HG02763 (cell line): ENCODE measurements at regions not wholly inside any gene's neighbourhood (a gene's known extent, or its start where the extent isn't known, plus 50 kb on each side); places are given as distances from the start of the nearest gene placed in this dataset.
"Not testable (repeated sequence)": the region's sequence is repeated elsewhere in the genome, so short reads cannot be mapped to it uniquely, and the experiment has no call there.

Experiments
- ATAC-seq: cut with Tn5 transposase; IDR thresholded peaks from one replicate; pipeline ENCODE4 v1.9.1; 2021; ENCODE audit warnings: mild to moderate bottlenecking, moderate library complexity; ENCODE audit not compliant: unreplicated experiment

DNA sequence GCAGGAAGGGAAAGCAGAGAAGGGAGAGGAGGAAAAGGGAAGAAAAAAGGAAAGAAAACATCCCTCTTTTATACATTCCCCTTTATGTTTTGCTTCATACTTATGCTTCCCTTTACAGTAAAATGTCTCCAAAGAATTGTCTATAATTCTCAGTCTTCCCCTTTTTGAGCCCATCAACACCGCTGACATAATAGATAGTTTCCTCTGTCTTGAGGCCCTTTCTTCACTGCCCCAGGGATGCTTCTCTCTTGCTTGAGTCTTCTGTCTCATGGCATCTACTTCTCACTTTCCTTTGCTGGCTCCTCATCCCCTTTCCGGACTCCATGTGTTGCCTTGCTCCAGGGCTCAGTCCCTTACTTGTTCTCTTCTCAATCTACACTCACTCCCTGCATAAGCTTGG lies 99.7 kb upstream of the DAZL start:
- no peak for ATAC-seq

DNA sequence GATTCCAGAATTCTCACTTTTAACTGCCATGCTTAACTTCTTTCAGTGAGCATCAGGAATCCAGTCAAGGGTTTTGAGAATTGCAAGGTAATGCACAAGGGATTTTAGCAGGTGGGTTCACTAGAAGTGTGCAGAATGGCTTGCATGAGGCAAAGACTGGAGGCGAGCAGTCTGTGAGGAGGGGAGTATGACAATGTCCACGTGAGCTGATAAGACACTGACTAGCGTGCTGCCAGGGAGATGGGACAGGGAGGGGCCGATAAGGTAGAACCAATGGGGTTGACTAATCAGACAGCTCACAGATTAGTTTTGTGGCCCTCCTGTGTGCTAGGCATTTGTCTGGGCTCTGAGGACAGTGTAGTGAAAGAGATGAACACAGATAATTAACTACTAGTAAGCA lies 102.0 kb upstream of the DAZL start:
- no peak for ATAC-seq

GRCh38 chr3:16708285-16708684 lies 103.1 kb upstream of the DAZL start:
- no peak for ATAC-seq

- ATAC-seq = not testable (repeated sequence)
Observed at GRCh38 chr3:16711691-16712090, 106.5 kb upstream of the DAZL start.

- no peak for ATAC-seq
Observed at GRCh38 chr3:16715281-16715680, 110.1 kb upstream of the DAZL start.

DNA sequence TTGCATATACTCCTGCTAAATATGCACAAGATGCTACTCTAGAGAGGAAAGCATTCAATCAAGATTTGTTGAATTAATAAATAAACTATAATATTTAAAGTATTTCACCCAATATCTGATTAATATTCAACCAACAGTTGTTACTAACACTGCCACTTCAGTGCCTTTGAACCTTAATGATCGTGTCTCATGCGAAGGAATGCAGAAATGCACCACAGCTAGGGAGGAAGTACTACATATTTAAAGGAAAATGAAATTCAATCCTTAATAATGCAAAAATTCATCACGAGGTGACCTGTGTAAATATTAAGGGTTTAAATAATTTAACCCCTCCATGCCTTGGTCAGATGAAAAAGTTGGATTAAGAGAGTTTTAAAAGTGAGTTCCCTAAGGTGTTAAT lies 114.2 kb upstream of the DAZL start:
- ATAC-seq = no peak

- no peak for ATAC-seq
Observed at GRCh38 chr3:16720367-16720940, 115.2 kb upstream of the DAZL start.

DNA sequence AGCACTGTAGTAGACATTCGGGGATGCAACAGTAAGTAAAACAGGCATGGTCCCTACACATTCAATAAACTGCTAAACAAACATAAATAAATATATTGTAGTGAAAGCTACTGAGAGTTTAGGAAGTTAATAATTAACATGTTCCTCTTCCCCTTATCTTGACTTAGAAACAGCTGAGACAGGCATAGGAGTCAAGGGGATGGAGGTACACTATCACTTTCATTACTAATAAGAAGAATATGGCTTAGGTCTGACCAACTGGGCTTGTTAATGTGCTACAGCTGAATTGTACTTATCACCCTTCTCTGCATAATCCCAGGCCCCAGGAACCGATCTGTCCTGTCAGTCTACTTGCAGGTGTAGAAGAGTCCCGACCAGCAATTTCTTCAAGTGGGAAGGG lies 116.3 kb upstream of the DAZL start:
- ATAC-seq = peak; percentile 41

GRCh38 chr3:16723978-16724377 lies 118.8 kb upstream of the DAZL start:
- no peak for ATAC-seq

- ATAC-seq = no peak
Observed at GRCh38 chr3:16724487-16724886, 119.3 kb upstream of the DAZL start.

DNA sequence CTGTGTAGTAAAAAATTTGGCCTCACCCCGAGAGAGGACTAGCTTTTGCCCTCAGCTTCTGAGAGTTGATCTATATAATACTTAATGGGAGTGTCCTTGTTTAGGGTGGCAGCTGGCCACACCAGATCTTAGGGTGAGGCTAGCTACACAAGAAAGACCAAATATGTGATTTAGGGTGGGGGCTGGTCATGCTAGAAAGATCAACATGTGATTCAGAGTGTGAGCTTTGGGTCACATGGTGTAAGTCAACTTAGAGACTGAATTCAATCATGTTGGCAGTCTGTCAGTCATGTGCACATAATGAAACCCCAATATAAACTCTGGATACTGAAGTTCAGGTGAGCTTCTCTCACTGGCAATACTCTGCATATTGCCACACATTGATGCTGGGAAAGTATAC lies 120.7 kb upstream of the DAZL start:
- ATAC-seq = no peak

DNA sequence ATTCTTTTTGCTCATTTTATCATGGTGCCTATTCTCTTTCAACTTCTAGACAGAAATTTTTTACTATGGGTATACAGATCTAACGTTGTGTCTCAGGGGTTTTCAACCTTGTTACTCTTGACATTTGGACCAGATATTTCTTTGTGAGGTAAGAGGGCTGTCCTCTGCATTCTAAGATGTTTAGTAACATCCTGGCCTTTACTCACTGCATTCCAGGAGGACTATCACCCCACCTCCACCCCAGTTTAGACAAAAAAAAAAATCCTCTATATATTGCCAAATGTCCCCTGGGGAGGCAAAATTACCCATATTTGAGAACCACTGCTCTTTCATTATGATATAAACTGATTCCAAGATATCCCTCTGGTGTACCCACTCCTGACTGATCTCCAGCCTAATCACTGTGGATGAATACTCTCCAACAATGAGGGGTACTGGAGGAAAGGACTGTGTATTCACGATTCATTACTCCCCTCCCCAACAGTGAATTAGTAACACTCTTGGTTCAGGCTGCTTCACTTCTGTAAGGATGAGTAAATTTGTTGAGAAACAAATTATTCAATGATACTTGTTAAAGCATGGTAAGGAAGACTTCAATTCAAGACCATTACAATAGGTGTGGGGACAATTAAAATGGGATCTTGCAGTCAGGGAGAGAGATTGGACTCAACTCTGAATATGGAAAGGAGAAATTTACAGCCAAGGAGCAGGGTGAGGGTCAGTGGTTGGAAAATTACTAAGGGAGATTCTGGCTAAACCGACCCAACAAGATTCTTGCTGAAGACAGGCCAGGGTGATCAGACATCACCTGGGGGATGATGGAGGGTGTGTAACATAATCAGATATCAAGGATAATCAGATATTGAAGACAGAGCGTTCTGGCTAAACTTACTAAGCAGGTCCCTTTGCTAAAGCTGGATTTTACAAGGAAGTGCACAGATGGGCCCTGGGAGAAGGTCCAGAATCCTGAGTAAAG lies 123.8 kb upstream of the DAZL start:
- no peak for ATAC-seq

GRCh38 chr3:16738451-16738850 lies 133.2 kb upstream of the DAZL start:
- no peak for ATAC-seq

GRCh38 chr3:16739541-16740105 lies 134.4 kb upstream of the DAZL start:
- ATAC-seq = no peak

GRCh38 chr3:16740515-16740914 lies 135.3 kb upstream of the DAZL start:
- no peak for ATAC-seq

DNA sequence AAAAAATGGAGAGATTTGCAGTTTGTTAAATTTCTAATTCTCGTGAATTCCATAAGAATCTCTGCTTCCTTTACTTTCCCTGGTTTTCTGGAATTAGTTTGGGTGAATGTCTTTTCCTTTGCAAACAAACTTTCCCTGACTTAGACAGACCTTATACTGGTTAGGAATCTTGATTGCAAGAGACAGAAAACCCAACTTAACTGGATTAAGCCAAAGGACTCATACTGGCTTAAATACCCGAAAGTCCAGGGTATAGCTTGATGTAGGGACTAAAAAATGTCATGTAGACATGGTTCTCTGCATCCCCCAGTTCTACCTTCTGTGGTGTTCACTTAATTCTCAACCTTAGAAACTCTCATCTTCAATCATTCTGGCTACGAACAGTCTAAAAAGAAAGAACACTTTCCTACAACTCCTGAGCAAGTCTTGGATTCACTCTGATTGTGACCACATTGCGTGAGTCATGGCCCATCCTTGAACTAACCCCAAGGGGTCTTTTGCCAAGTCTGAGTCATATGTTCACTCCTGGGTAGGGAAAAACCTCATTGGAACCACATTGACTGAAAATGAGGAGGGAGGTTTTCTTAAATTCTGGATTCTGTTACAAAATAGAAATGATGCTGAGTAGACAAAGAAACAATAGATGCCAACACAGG lies 136.0 kb upstream of the DAZL start:
- no peak for ATAC-seq

DNA sequence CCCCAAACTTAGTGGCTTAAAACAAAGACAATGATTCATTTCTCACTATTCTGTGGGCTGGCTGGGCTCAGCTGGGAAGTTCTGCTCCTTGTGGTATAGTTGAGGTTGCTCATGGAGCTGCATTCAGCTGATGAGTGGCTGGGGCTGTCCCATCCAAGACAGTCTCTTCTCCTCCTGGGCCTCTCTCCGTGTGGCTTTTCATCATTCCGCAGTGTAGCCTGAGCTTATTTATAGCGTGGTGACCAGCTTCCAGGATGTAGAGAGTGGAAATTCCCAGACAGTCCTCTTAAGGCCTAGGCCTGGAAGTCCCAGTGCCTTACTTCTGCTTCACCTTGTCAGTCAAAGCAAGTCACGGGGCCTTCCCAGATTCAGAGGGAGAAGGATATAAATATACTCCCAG lies 136.7 kb upstream of the DAZL start:
- peak; percentile 78 for ATAC-seq

DNA sequence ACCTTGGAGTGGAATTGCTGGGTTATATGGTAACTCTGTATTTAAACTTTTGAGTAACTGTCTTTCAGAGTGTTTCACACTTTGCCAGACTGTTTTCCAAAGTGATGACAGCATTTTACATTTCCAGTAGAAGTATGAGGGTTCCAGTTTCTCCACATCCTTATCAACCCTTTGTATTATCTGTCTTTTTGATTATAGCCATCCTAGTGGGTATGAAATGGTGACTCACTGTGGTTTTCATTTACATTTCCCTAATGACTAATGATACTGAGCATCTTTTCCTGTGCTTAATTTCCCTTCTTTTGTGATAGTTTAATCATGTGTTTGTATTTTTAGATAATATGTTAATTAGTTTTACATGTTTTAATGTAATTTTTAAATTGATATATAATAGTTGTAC lies 138.1 kb upstream of the DAZL start:
- no peak for ATAC-seq

- no peak for ATAC-seq
Observed at GRCh38 chr3:16759227-16759903, 125.4 kb upstream of the PLCL2 start.

- ATAC-seq = no peak
Observed at GRCh38 chr3:16761571-16761970, 123.2 kb upstream of the PLCL2 start.

GRCh38 chr3:16765661-16766060 lies 119.1 kb upstream of the PLCL2 start:
- ATAC-seq = no peak
